Muscle layer of duodenum (tissue), 2 donors: ENCODE measurements at regions not wholly inside any gene's neighbourhood (a gene's known extent, or its start where the extent isn't known, plus 50 kb on each side); places are given as distances from the start of the nearest gene placed in this dataset.

Experiments used
- H3K27ac ChIP-seq: one replicate; pipeline ENCODE4 v1.7.0; 2013; ENCODE audit warnings: mild to moderate bottlenecking, low read length
- H3K27me3 ChIP-seq: one replicate; pipeline ENCODE4 v1.7.0; 2013; ENCODE audit warnings: low read depth, mild to moderate bottlenecking, control low read depth, low read length
- H3K36me3 ChIP-seq, 2 donors: one replicate each; pipeline ENCODE4 v1.7.0; 2013; ENCODE audit warnings: low read length in 2 of 2, control low read depth in 1 of 2, mild to moderate bottlenecking in 1 of 2; ENCODE audit not compliant: insufficient read depth in 2 of 2, control insufficient read depth in 1 of 2
- H3K4me1 ChIP-seq, 2 donors: one replicate each; pipeline ENCODE4 v1.7.0; 2013; ENCODE audit warnings: low read length in 2 of 2, mild to moderate bottlenecking in 2 of 2, control low read depth in 1 of 2, moderate library complexity in 1 of 2; ENCODE audit not compliant: insufficient read depth in 2 of 2, control insufficient read depth in 1 of 2
- H3K4me3 ChIP-seq, 2 donors: one replicate each; pipeline ENCODE4 v1.7.0; 2013; ENCODE audit warnings: low read length in 2 of 2, low read depth in 1 of 2, mild to moderate bottlenecking in 1 of 2
- H3K9me3 ChIP-seq, 2 donors: one replicate each; pipeline ENCODE4 v1.7.0; 2013; ENCODE audit warnings: low read length in 2 of 2, control low read depth in 1 of 2, mild to moderate bottlenecking in 1 of 2; ENCODE audit not compliant: control insufficient read depth in 1 of 2
- donor health status: healthy.

GRCh38 chr4:26218677-26219605 is 101.9 kb upstream of the RBPJ start:
- H3K36me3 ChIP-seq = no peaks in the 10 kb centered on the region
- peaks cover 0 to 12% of the 10 kb centered on the region in 2 donors for H3K4me1 ChIP-seq
- H3K4me3 ChIP-seq = no peak overlapping the region
- no peaks in the 10 kb centered on the region for H3K9me3 ChIP-seq
- H3K27me3 ChIP-seq = no peaks in the 10 kb centered on the region
- peak overlapping the region; percentile 72 for H3K27ac ChIP-seq

- H3K36me3 ChIP-seq = no peaks in the 10 kb centered on the region
- H3K9me3 ChIP-seq = no peaks in the 10 kb centered on the region
- no peak overlapping the region for H3K27ac ChIP-seq
- H3K4me1 ChIP-seq = peaks cover 0 to 12% of the 10 kb centered on the region in 2 donors
- no peaks in the 10 kb centered on the region for H3K27me3 ChIP-seq
- no peak overlapping the region for H3K4me3 ChIP-seq
Measured at GRCh38 chr4:26220696-26221095, 100.1 kb upstream of the RBPJ start.

GRCh38 chr4:26223155-26223554 is 97.7 kb upstream of the RBPJ start:
- no peaks in the 10 kb centered on the region for H3K9me3 ChIP-seq
- no peaks in the 10 kb centered on the region for H3K36me3 ChIP-seq
- H3K4me3 ChIP-seq = no peak overlapping the region
- H3K27ac ChIP-seq = no peak overlapping the region
- peaks cover 0 to 12% of the 10 kb centered on the region in 2 donors for H3K4me1 ChIP-seq
- no peaks in the 10 kb centered on the region for H3K27me3 ChIP-seq

- Histone ChIP-seq H3K27ac (no peak overlapping the region), H3K9me3 (no peaks in the 10 kb centered on the region), H3K36me3 (no peaks in the 10 kb centered on the region), H3K4me1 (no peaks in the 10 kb centered on the region), H3K27me3 (no peaks in the 10 kb centered on the region), H3K4me3 (no peak overlapping the region)
Measured at GRCh38 chr4:26226629-26227376, 94.0 kb upstream of the RBPJ start.

GRCh38 chr4:26227601-26228229 is 93.1 kb upstream of the RBPJ start:
- Histone ChIP-seq H3K36me3 (no peaks in the 10 kb centered on the region), H3K4me1 (no peaks in the 10 kb centered on the region), H3K27ac (no peak overlapping the region), H3K27me3 (no peaks in the 10 kb centered on the region), H3K4me3 (no peak overlapping the region), H3K9me3 (no peaks in the 10 kb centered on the region)

GRCh38 chr4:26228883-26229282 is 91.9 kb upstream of the RBPJ start:
- H3K27me3 ChIP-seq = no peaks in the 10 kb centered on the region
- no peak overlapping the region for H3K4me3 ChIP-seq
- no peaks in the 10 kb centered on the region for H3K9me3 ChIP-seq
- no peak overlapping the region for H3K27ac ChIP-seq
- no peaks in the 10 kb centered on the region for H3K4me1 ChIP-seq
- no peaks in the 10 kb centered on the region for H3K36me3 ChIP-seq

GRCh38 chr4:26229974-26230373 is 90.8 kb upstream of the RBPJ start:
- Histone ChIP-seq H3K36me3 (no peaks in the 10 kb centered on the region), H3K4me3 (no peak overlapping the region), H3K27ac (no peak overlapping the region), H3K27me3 (no peaks in the 10 kb centered on the region), H3K4me1 (no peaks in the 10 kb centered on the region), H3K9me3 (no peaks in the 10 kb centered on the region)

GRCh38 chr4:26233350-26233749 is 87.5 kb upstream of the RBPJ start:
- no peaks in the 10 kb centered on the region for H3K9me3 ChIP-seq
- H3K36me3 ChIP-seq = no peaks in the 10 kb centered on the region
- no peaks in the 10 kb centered on the region for H3K27me3 ChIP-seq
- no peak overlapping the region for H3K27ac ChIP-seq
- H3K4me3 ChIP-seq = no peak overlapping the region
- peaks cover 2 to 7% of the 10 kb centered on the region in 2 donors for H3K4me1 ChIP-seq

- Histone ChIP-seq H3K9me3 (no peaks in the 10 kb centered on the region), H3K4me3 (no peak overlapping the region), H3K27ac (no peak overlapping the region), H3K27me3 (no peaks in the 10 kb centered on the region), H3K36me3 (no peaks in the 10 kb centered on the region), H3K4me1 (peaks cover 10 to 19% of the 10 kb centered on the region in 2 donors)
Measured at GRCh38 chr4:26235500-26235899, 85.3 kb upstream of the RBPJ start.

- H3K4me1 ChIP-seq = peaks cover 10 to 19% of the 10 kb centered on the region in 2 donors
- H3K27ac ChIP-seq = no peak overlapping the region
Measured at GRCh38 chr4:26237916-26238315, 82.9 kb upstream of the RBPJ start.

GRCh38 chr4:26238426-26238777 is 82.4 kb upstream of the RBPJ start:
- peaks cover 10 to 19% of the 10 kb centered on the region in 2 donors for H3K4me1 ChIP-seq
- no peak overlapping the region for H3K4me3 ChIP-seq
- H3K36me3 ChIP-seq = no peaks in the 10 kb centered on the region
- peak overlapping the region; percentile 80 for H3K27ac ChIP-seq
- H3K9me3 ChIP-seq = no peaks in the 10 kb centered on the region
- no peaks in the 10 kb centered on the region for H3K27me3 ChIP-seq

More at GRCh38 chr4:26237916-26238315, 82.9 kb upstream of the RBPJ start:
- Histone ChIP-seq H3K9me3 (no peaks in the 10 kb centered on the region), H3K36me3 (no peaks in the 10 kb centered on the region), H3K4me3 (no peak overlapping the region), H3K27me3 (no peaks in the 10 kb centered on the region)
